A673 (cell line): ENCODE measurements at regions not wholly inside any gene's neighbourhood (a gene's known extent, or its start where the extent isn't known, plus 50 kb on each side); places are given as distances from the start of the nearest gene placed in this dataset.

Experiments
- BruUV-seq: library from RNA; stranded (reverse); fragments of 400-500 nt; replicated peaks from 2 replicates; lab custom pipeline; 2021; lab: Mats Ljungman, UMichigan
- CTCF ChIA-PET: fragments of 300-600 bp; sonication (Branson Sonifier 250); formaldehyde crosslinking; loops from one replicate; lab custom pipeline; 2022; ENCODE audit warnings: antibody characterized with exemption; lab: Charles Lee
- POLR2A ChIA-PET: fragments of 300-600 bp; sonication (Branson Sonifier 250); formaldehyde crosslinking; loops from one replicate; lab custom pipeline; 2022; ENCODE audit warnings: antibody characterized with exemption; ENCODE audit not compliant: low non-redundant PET; lab: Charles Lee
- DNase-seq: peaks from one replicate; pipeline ENCODE4 v3.0.0-alpha.2; 2015; ENCODE audit warnings: low spot score
- H3K27ac ChIP-seq: fragments of 200-600 bp; sonication (generic); 2 replicates; pipeline ENCODE4 v1.5.1; 2016; ENCODE audit warnings: mixed run types, low read depth, mild to moderate bottlenecking, mixed read lengths, antibody characterized with exemption, low read length; ENCODE audit not compliant: poor library complexity, severe bottlenecking
- H3K27me3 ChIP-seq: fragments of 200-600 bp; sonication (generic); replicated peaks from 2 replicates; pipeline ENCODE4 v1.6.1; 2017; ENCODE audit warnings: mixed run types, low read depth, mild to moderate bottlenecking, mixed read lengths, antibody characterized with exemption, low read length; ENCODE audit not compliant: insufficient read depth, poor library complexity
- H3K36me3 ChIP-seq: fragments of 200-600 bp; sonication (generic); 2 replicates; pipeline ENCODE4 v1.6.1; 2016; ENCODE audit warnings: mixed run types, mild to moderate bottlenecking, mixed read lengths, antibody characterized with exemption, low read length; ENCODE audit not compliant: insufficient read depth, poor library complexity, severe bottlenecking
- H3K4me1 ChIP-seq: fragments of 200-600 bp; sonication (generic); 2 replicates; pipeline ENCODE4 v1.6.1; 2017; ENCODE audit warnings: mixed run types, mild to moderate bottlenecking, mixed read lengths, antibody characterized with exemption, low read length; ENCODE audit not compliant: insufficient read depth, poor library complexity, severe bottlenecking
- H3K4me3 ChIP-seq: fragments of 200-600 bp; sonication (generic); 2 replicates; pipeline ENCODE4 v1.5.1; 2016; ENCODE audit warnings: low read depth, mixed run types, mild to moderate bottlenecking, mixed read lengths, low read length; ENCODE audit not compliant: poor library complexity, severe bottlenecking
- H3K9me3 ChIP-seq: fragments of 200-600 bp; sonication (generic); 2 replicates; pipeline ENCODE4 v1.6.1; 2016; ENCODE audit warnings: mixed run types, low read depth, mild to moderate bottlenecking, mixed read lengths, antibody characterized with exemption, low read length; ENCODE audit not compliant: poor library complexity, severe bottlenecking
- CTCF ChIP-seq: fragments of 300-800, 200-600 bp; sonication (generic); conservative IDR thresholded peaks from 2 replicates; pipeline ENCODE4 v1.5.1; 2017; ENCODE audit warnings: low read depth, mild to moderate bottlenecking, antibody characterized with exemption, low read length, moderate library complexity, mixed read lengths
- EZH2 ChIP-seq: fragments of 200-600 bp; sonication (generic); IDR thresholded peaks from 2 replicates; pipeline ENCODE4 v1.6.1; 2017; ENCODE audit warnings: borderline replicate concordance, low read depth, mild to moderate bottlenecking, mixed read lengths, antibody characterized with exemption, low read length; ENCODE audit not compliant: poor library complexity, severe bottlenecking
- intact Hi-C: fragments of 100-400 bp; cut with micrococcal nuclease; formaldehyde crosslinking; loops from one replicate; pipeline ENCODE4 v1.10.0; 2022; ENCODE audit not compliant: unreplicated experiment

GRCh38 chr1:209510063-209510462 lies 73.5 kb upstream of the CAMK1G start:
- H3K27ac ChIP-seq, result no peak overlapping the region
- TF ChIP-seq CTCF, result no peak
- no peak for TF ChIP-seq EZH2
- H3K9me3 ChIP-seq, result no peaks in the 10 kb centered on the region
- no peaks in the 10 kb centered on the region for H3K36me3 ChIP-seq
- ChIA-PET POLR2A (no interaction called here), CTCF (no interaction called here)
- intact Hi-C loops, result loop anchor here (10.0 kb wide), 1 partner anchor 305 kb away; no protein-coding TSS in a partner anchor
- BruUV-seq, result no TSS peak
- DNase-seq, result no peak
- H3K4me3 ChIP-seq, result no peak overlapping the region
- H3K4me1 ChIP-seq, result no peaks in the 10 kb centered on the region
- H3K27me3 ChIP-seq, result peaks cover 15% of the 10 kb centered on the region

GRCh38 chr1:209511169-209511568 lies 72.3 kb upstream of the CAMK1G start:
- no TSS peak for BruUV-seq
- Histone ChIP-seq H3K27ac (no peak overlapping the region), H3K4me3 (no peak overlapping the region), H3K4me1 (no peaks in the 10 kb centered on the region), H3K36me3 (no peaks in the 10 kb centered on the region), H3K9me3 (no peaks in the 10 kb centered on the region), H3K27me3 (peaks cover 26% of the 10 kb centered on the region)
- CTCF ChIA-PET, result no interaction called here
- intact Hi-C loops, result loop anchor here (10.0 kb wide), 1 partner anchor 306 kb away; no protein-coding TSS in a partner anchor
- no peak for TF ChIP-seq EZH2
- TF ChIP-seq CTCF, result no peak
- DNase-seq, result no peak
- POLR2A ChIA-PET, result no interaction called here

- TF ChIP-seq CTCF (no peak), EZH2 (no peak)
- no peak overlapping the region for H3K4me3 ChIP-seq
- no peaks in the 10 kb centered on the region for H3K36me3 ChIP-seq
- POLR2A ChIA-PET, result no interaction called here
- H3K9me3 ChIP-seq, result no peaks in the 10 kb centered on the region
- intact Hi-C loops, result loop anchor here (10.0 kb wide), 1 partner anchor 308 kb away; no protein-coding TSS in a partner anchor
- H3K27ac ChIP-seq, result no peak overlapping the region
- no peak for DNase-seq
- CTCF ChIA-PET, result interaction anchor here (0.6 kb wide), 1 partner anchor 860 kb away, joined by 3 read pairs; no protein-coding TSS in a partner anchor
- peaks cover 36% of the 10 kb centered on the region for H3K27me3 ChIP-seq
- H3K4me1 ChIP-seq, result no peaks in the 10 kb centered on the region
- BruUV-seq, result no TSS peak
These were observed 70.7 kb upstream of the CAMK1G start for GRCh38 chr1:209512821-209513220.
